Stomach (tissue), 4 donors: ENCODE measurements at regions not wholly inside any gene's neighbourhood (a gene's known extent, or its start where the extent isn't known, plus 50 kb on each side); places are given as distances from the start of the nearest gene placed in this dataset.

Experiments
- POLR2A ChIP-seq, 4 donors: fragments of 450-650 bp; IDR thresholded peaks; one replicate each; pipeline ENCODE4 v1.6.1; 2016; ENCODE audit warnings: antibody characterized with exemption in 4 of 4, control low read depth in 2 of 4, mild to moderate bottlenecking in 1 of 4, moderate library complexity in 1 of 4
- TF ChIP-seq, protein P1 (sequence below), 7 experiments: fragments of 450-650 bp in 4 of 7; fragments of 200-600 bp in 3 of 7; sonication (generic) in 3 of 7; IDR thresholded peaks; one replicate each; pipeline ENCODE4 v1.5.1; 2016 to 2019; ENCODE audit warnings: antibody characterized with exemption in 7 of 7, control low read depth in 2 of 7, mild to moderate bottlenecking in 1 of 7

DNA sequence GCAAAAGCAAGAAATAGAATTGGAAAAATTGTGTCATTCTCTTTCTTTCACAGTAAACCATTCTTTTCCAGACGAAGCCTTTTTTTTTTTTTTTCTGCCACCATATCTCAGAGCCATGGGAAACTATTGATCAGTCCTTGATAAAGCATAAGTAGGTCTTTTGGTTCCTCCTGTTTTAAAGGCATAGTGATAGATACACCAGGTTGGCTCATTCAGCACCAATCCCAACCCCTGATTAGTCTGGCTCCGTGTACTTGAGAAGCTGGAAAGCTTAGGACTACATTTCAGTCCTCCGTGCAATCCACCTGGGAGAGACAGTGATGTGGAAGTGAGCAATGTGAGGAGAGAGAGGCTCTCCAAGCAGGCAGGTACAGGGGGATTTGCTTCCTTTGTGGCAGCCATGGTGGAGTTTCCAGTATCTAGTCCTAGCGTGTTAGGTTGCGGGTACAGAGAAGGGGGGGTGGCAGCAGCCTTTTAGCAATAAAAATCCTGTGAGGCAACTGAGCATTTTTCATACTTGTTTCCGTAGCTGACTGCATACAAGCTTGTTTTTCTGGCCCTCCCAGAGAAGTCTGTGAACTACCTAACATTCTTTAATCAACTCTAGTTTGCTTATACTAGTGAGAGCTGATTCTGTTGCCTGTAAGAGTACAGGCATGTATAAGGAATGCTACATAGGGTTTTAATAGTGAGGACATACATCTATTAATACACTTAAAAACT, 127.4 kb upstream of the CTTNBP2 start:
- TF ChIP-seq, protein P1, sequence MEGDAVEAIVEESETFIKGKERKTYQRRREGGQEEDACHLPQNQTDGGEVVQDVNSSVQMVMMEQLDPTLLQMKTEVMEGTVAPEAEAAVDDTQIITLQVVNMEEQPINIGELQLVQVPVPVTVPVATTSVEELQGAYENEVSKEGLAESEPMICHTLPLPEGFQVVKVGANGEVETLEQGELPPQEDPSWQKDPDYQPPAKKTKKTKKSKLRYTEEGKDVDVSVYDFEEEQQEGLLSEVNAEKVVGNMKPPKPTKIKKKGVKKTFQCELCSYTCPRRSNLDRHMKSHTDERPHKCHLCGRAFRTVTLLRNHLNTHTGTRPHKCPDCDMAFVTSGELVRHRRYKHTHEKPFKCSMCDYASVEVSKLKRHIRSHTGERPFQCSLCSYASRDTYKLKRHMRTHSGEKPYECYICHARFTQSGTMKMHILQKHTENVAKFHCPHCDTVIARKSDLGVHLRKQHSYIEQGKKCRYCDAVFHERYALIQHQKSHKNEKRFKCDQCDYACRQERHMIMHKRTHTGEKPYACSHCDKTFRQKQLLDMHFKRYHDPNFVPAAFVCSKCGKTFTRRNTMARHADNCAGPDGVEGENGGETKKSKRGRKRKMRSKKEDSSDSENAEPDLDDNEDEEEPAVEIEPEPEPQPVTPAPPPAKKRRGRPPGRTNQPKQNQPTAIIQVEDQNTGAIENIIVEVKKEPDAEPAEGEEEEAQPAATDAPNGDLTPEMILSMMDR (IDR thresholded peaks at IDR 0.05), result no peak
- no peak for TF ChIP-seq POLR2A (IDR thresholded peaks at IDR 0.05)
